Medulla oblongata (tissue), 1 donor: ENCODE measurements at regions not wholly inside any gene's neighbourhood (a gene's known extent, or its start where the extent isn't known, plus 50 kb on each side); places are given as distances from the start of the nearest gene placed in this dataset.
A peak's percentile ranks its signal among the peaks of the same experiment; 100 is the strongest.

Source experiments
- DNase-seq: peaks from one replicate; pipeline ENCODE4 v3.0.0-alpha.2; 2015; ENCODE audit errors: extremely low spot score

GRCh38 chr5:165627548-165628170 is 2122.2 kb downstream of the MAT2B start:
- DNase-seq = no peak

- peak; percentile 92 for DNase-seq
Observed at GRCh38 chr5:165630261-165630778, 2124.9 kb downstream of the MAT2B start.

DNA sequence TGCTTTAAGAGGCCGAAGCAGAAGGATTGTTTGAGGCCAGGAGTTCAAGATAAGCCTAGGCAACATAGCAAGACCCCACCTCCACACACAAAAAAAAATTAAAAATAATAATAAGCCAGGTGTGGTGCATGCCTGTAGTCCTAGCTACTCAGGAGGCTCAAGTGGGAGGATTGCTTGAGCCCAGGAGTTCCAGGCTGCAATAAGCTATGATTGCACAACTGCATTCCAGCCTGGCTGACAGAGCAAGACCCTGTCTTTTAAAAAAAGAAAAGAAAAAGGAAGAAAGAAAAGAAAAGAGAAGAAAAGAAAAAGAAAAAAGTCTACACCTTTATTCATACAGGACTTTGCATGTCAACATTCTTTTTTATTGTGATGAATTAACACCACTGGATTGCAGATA is 2125.8 kb downstream of the MAT2B start:
- no peak for DNase-seq

DNA sequence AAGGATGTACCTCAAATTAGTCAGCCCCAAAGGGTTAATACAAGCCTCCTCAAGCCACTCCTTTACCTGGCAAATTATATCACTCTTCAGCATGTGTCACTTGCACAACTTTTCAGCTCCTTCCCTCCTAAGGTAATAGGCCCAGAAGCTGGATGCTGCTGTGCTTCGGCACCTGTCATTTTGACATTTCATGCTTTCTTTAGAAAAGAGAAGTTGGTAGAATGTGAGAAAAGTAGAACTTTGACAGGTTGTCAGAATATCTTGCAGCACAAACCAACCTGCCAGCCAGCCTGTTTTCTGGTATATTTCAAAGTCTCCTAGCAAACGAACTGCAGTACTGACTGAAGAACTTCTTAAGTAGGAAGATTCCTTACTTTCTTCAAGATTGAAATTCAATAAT is 2136.9 kb downstream of the MAT2B start:
- DNase-seq = no peak

GRCh38 chr5:165665735-165666400 is 2160.4 kb downstream of the MAT2B start:
- no peak for DNase-seq

- DNase-seq = no peak
Observed at GRCh38 chr5:165673499-165673898, 2168.1 kb downstream of the MAT2B start.

DNA sequence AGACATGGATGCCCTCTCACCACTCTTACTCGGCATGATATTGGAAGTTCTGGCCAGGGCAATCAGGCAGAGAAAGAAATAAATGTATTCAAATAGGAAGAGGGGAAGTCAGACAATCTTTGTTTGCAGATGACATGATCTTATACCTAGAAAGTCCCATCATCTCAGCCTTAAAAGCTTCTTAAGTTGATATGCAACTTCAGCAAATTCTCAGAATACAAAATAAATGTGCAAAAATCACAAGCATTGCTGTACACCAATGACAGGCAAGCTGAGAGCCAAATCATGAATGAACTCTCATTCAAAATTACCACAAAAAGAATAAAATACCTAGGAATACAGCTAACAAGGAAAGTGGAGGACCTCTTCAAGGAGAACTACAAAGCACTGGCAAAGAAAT is 2190.4 kb downstream of the MAT2B start:
- DNase-seq = no peak

- no peak for DNase-seq
Observed at GRCh38 chr5:165705960-165706359, 2200.5 kb downstream of the MAT2B start.

- no peak for DNase-seq
Observed at GRCh38 chr5:165712011-165712410, 2206.6 kb downstream of the MAT2B start.

GRCh38 chr5:165714598-165714997 is 2209.2 kb downstream of the MAT2B start:
- no peak for DNase-seq

- DNase-seq = no peak
Observed at GRCh38 chr5:165720901-165721300, 2215.5 kb downstream of the MAT2B start.

DNA sequence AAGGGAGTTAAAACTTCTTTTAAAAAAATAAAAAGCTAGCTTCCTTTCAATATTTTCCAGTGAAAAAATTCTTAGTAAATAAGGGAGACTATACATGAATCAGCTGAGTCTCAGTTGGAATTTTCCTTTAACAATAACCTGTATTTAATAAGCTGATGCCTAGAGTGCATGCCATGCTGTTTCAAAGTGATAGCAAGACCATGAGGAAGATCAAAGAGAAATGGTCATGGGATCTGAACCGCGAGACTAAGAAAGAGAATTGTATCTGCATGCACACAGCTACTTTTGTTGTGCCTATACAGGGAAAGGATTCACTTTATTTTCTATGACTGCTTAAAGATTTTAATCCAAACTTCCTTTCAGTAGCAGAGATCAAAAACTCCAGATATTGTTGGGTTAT is 2217.0 kb downstream of the MAT2B start:
- DNase-seq = no peak

DNA sequence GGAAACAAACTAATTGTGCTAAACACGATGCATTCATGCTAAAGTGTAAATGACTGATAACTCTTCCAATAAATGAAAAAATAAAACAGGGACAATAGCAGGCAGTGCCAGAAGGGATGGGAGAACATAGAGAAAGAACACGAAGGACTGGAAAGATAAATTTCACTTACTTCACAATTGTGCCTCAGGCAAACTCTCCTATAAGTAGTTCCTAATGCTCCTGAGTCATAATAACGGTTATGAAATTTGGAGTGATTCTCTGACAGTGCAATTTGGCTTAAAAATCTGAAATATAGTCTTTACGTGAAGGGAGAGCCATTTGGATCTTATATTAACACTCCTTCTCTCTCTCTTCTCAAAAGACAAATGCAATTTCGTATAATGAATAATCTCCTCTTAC is 2218.5 kb downstream of the MAT2B start:
- no peak for DNase-seq

DNA sequence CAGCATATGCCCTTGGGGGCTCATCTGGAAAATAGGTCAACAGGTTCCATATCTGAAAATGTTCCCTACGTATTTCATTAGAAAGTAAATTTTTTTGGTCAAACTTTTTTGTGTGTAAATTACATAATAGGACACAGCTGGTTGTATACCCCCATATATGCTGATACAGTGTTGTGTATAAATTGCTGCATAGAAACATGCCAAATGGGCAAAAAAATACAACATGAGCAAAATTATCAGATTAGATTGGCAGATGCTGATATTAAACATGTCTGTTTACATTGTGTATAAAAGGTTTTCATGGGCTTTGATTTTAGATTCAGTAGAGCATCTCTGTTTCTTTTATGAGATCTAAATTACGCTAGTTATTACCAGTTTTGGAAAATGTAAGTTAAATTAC is 2223.0 kb downstream of the MAT2B start:
- no peak for DNase-seq

DNA sequence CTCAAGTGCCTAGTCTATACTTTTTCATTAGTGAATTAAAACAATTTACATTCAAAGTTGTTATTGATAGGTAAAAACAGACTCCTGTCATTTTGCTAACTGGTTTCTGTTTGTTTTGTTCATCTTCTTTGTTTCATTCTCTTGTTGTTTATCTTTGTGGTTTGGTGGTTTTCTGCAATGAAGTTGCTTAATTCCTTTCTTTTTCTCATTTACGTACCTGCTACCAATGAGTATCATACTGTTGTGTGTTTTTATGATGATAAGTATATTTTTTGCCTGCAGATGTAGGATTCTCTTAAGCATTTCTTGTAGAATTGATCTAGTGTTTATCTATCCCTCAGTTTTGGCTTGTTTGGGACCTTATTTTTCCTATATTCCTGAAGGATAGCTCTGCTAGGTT is 2230.0 kb downstream of the MAT2B start:
- no peak for DNase-seq

DNA sequence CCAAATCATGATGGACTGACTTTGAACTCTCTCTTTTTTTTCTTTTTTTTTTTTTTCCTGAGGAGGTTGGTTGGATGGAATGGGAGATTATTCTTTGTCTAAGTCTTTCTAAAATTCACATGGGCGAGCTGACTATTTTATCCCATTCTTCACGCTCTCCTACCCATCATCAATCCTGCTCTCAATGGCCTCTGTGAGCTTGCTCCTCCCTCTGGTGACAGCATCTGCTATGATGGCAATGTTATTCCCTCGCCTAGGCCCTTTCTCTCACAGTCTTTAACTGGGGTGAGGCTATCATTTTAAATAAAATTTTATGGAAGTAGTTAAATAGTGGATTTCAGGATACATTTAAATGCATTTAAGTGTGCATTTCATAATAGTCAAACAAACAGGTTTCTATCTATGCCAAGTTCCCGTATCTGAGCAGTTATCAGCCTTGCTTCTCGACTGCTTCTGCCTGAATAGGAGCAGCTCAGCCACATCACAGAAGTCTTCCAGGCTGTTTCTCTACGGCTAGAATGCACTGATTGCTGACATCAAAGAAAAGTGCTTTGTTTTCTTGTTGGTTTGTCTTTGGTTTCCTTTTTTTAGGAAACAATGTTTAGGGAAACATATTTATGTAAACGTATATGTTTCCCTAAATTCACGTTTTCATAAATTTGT is 2233.8 kb downstream of the MAT2B start:
- no peak for DNase-seq

GRCh38 chr5:165757791-165758190 is 2252.4 kb downstream of the MAT2B start:
- no peak for DNase-seq

GRCh38 chr5:165775111-165775510 is 2269.7 kb downstream of the MAT2B start:
- DNase-seq = no peak

DNA sequence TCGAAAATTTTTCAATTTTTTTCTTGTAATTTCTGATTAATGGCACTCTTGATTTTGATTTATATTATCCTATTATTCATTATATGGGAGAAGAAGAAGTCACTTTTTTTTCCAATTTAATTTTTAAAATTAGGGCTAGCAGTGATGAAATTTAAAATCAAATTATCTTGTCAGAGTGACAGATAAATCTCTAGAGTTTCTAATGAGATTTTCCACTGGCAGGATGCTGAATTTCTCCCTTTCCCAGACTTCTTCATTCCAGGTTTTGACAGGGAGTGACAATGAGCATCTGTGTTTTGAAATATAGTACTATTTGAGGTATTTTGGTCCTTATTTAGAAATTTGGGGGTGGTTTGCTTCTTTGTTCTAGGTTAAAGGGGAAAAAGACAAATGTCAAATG is 2274.1 kb downstream of the MAT2B start:
- DNase-seq = no peak

- no peak for DNase-seq
Observed at GRCh38 chr5:165780901-165781300, 2275.5 kb downstream of the MAT2B start.

DNA sequence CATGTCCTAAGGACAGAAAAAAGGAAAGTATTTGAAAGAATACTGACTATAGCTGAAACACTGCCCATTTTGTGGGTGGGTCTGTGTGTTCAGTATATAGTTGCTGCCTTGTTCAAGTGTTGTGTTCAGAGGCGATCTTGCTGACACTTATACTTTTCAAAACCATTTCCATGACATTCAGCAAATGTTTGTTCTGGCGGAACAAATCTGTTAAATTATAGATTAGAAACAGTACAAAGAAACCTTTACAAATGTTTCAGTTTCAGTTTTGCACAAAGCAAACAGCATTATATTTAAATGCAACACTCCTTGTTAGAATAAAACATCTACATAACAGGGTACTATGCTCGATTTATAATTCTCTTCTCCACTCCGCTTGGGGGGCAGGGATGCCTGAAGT is 2276.3 kb downstream of the MAT2B start:
- DNase-seq = no peak

- no peak for DNase-seq
Observed at GRCh38 chr5:165783024-165783423, 2277.6 kb downstream of the MAT2B start.

DNA sequence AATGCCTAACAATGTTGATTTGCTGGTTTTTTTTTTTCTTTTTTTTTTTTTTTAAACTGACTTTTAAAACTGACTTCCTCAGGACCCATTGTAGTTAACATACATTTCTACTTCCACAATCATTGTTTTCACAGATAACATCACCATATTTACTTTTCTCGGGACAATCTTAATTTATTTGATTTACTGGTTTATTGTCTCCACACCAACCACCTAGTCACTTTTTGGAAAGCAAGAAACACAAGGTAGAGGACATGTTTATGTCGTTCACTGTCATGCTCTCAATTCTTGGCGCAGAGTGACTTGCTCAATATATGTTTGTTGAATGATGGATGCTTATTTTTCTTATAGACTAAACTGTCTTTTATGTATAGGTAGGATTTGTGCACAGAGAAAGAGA is 2280.7 kb downstream of the MAT2B start:
- no peak for DNase-seq
